Right forelimb (tissue), 1 donor: ENCODE measurements at regions not wholly inside any gene's neighbourhood (a gene's known extent, or its start where the extent isn't known, plus 50 kb on each side); places are given as distances from the start of the nearest gene placed in this dataset.
"Not testable (repeated sequence)": the region's sequence is repeated elsewhere in the genome, so short reads cannot be mapped to it uniquely, and the experiment has no call there.

ENCODE experiments used
- DNase-seq: peaks from one replicate; pipeline ENCODE4 v3.0.0-alpha.2; 2018

GRCh38 chr21:21860888-21861287 is 862.7 kb downstream of the NCAM2 start:
- DNase-seq = no peak

DNA sequence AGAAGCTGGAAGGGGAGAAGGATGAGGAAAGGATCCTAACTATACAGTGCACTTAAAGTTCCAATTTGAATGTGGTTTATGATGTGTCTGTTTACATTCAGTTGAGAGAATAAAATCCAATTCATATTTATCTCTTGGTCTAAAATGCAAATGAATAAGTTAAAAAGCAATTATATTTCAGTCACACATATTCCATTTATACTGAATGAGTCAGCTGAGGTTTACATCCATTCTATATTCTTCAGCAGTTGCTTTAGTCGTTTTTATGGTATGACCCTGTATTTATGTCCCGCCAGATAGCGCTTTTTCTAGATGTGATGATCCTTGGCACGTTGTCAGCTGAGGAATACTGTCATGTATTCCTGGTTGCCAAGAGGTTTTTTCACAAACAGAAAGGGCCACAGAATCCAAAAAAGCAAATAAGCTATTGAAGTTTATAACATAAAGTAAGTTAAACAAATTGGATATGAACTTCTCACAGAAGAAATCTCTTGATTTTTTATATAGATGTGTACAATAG is 866.2 kb downstream of the NCAM2 start:
- no peak for DNase-seq

DNA sequence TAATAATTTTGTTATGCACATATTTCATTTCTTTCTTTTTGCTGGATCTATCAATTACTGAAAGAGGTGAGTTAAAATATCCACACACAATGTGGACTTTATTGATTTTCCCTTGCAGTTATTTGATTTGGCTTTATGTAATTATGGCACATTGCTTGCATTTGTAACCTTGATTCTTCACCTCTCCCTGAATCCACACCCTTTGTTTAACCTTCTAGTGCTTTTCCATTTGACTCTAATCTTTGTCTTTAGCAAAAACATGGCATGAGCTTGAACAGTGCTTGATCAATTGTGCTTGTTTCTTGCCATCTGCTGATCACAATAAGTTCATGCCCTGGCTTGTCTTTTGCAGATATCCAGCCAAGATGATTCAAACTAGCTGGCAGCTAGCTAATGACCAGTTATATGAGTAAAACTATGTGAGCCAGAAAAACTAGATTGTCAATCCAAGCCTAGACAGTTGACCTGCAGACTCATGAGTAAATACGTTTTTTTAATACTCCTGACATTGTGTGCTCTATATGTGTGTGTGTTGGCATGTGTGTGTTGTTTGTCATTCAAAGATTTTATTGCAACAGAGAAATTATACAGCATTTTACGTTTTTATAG is 899.2 kb downstream of the NCAM2 start:
- no peak for DNase-seq

DNA sequence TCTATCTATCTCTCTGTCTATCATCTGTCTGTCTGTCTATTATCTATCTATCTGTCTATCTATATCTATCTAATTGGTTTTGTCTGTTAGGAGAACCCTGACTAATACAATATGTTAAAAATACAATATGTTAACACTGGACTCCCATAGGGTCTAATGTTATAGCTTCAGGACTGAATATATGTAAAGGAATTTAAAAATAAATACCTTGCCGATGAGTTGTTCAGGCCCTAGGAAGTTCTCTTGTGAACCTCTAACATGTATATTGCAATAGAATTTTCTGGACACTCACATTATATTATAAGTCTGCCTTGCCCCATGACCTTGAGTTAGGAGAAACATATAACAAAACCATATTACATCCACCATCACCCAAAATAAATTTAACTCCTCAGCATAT is 900.6 kb downstream of the NCAM2 start:
- DNase-seq = no peak

- not testable (repeated sequence) for DNase-seq
Observed at GRCh38 chr21:21902416-21902815, 904.2 kb downstream of the NCAM2 start.

DNA sequence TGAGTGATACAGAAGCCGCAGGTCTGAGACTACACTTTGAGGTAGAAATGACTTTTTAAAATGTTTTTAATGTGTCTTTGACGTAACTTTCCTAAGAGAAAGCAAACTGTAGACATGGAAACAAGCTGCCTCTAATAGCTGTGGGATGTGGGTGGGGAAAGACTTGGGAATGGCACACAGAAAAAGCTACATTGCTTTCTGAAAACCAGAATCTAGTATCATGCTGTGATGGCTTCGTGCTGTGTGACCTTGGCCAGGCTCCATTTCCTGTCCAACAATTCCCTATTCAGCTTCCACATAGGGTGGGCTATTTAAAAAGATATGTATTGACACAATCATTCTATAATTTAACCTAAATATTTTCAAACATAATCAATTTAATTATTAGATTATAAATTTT is 909.1 kb downstream of the NCAM2 start:
- no peak for DNase-seq

DNA sequence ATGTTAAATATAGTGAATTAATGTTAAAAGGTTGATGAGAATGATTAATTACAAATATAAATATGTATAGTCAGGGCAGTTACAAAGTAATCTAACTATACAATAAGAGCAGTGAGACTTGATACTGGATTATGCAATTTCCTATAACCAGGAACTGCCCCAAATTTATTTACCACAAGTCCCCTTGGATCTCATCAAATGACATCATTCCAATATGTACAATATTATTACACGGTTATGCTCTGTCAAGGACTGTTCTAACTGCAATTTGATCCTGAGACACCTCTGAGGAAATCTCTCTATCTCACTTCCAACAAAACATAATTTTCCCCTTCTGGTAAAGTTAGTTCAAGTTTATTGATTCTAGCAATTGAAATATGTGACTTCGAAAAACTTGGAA is 917.6 kb downstream of the NCAM2 start:
- no peak for DNase-seq

DNA sequence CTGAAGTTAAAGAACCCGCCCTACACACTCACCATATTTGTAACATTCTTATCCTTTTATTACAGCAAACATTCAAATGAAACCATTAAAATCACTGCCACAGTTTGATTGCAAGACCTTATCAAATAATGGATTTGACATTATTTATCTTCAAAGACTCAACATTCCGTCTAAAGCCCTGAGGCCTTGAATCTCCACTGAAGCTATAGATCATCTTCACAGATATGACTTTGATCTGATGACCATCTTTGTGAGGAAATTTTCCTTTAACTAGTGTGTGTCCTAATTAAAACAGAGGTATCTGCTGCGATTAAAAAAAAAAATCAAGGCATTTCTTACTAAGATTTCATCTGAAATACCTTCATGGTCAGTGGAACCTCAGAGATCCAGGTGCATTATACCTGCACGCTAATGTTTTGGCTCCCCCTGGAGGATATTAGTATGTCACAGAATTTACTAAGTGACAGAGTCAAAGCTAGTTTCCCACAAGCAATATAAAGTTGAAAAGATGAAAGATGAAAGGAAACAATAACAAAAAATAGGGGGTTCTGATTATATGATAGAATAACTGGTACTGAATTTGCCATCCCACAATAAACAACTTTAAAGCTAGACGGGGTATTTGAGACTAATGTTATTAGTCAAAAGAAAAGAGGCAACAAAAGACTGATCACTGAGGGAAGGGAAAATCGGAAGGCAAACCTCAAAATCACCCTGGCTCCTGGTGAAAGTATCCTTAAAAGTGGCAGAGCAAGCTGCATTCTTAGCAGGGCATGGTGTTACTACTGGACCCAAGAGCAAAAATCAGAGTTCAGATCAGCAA is 923.4 kb downstream of the NCAM2 start:
- no peak for DNase-seq

DNA sequence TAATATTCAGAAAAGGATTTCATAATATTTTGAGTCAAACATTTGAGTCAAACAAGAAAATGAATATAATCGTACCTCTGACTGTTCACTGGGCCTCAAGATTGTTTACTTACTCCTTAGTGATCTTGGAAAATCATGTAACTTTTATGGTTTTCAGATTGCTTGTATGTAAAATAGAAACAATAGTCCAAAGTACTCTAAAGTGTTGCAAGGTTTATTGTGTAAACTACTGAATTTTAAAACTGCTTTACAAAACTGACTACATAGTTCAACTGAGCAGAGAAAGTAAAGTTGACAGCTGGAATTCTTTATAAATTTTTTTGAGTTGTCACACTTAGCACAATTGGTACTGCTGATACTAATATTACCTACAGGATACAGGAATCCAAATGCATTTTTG is 931.0 kb downstream of the NCAM2 start:
- DNase-seq = no peak

GRCh38 chr21:21929789-21930188 is 931.6 kb downstream of the NCAM2 start:
- no peak for DNase-seq

DNA sequence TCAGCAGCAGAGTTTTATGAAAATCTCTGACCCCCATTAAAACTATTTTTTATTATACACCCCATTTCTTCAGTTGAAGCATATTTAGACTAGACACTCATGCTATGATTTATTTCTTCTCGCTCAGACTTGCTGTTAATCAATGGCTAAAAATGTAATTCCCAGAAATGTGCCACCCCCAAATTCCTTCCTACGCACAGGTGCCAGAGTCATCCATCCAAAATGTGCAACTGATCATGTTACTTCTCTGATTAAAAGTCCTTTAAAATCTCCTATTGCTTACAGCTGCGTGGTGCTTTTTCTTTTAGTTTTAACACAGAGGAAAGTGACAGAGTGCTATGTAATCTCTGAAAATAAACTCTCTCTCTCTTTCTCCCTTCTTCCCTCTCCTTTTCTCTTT is 954.4 kb downstream of the NCAM2 start:
- no peak for DNase-seq

DNA sequence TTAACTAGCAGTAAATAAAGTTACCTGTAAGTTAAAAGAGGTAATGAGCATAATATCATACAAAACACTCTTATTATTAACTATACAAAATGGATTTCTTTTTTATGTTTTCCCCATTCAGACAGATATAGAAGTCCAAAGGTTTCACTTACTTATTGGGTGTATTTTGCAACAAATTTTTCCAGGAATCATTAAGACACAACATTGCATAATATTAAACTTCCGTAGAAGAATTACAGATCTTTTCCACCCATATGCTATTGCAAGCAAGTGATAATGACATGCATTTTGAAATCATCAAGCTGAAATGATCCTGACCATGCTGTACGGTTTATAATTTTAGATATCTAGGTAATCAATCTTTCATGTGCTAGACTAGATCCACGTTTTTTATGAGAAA is 957.0 kb downstream of the NCAM2 start:
- no peak for DNase-seq

DNA sequence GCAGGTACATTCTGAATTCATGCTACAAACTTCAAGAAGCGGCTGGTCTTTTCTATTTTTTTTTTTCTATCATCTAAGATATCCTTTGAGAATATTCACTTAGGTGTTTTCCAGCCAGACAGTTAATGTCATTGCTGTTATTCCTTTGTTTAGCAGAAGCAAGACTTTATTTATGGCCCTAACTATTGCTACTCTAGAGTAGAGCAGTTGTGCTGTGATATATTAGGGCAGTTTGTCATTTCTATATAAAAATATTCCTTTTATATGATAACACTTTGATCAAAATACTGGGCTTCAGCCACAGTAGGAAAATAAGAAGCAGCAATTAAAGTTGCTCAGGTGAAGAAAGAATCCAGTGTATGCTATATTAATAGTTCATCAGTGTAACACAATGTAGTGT is 959.3 kb downstream of the NCAM2 start:
- DNase-seq = no peak

DNA sequence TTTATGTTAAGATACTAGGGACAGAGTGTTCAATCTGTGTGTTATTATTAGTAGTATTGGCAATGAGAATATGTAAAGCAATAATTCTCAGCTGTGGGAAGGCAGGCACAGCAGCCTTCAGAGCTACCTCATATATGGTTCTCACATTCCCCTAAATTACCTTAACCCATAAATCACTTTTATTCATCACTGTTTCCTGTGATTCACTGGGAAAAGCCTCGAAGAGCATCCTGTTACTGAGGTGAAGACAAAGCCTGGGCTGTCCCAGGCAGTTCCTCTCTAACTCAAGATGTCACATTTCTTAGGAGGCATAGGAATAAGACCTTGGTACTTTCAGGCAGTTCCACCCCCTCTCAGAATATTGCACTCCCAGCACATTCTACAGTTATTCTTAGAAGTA is 965.7 kb downstream of the NCAM2 start:
- DNase-seq = no peak

DNA sequence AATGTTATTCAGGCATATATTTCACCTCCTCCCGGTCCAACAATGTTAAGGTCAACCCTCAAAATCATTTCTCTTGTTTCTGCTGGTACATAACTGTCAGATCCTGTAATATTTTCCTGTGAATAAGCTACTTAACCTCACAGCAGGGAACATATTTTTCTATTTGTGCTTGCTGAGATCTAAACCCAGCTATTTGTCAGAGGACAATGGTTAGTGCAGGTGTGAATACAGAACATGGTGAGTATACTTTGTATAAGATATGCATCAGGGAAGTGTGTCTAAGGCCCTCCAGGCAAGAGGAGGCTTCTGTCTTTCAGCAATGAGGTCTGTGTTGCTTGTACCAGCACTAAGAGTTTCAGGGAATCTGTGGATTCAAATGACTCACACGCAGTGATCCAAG is 970.6 kb downstream of the NCAM2 start:
- no peak for DNase-seq

- DNase-seq = no peak
Observed at GRCh38 chr21:21969211-21969610, 971.0 kb downstream of the NCAM2 start.

GRCh38 chr21:21971384-21971783 is 973.2 kb downstream of the NCAM2 start:
- DNase-seq = peak; percentile 42

DNA sequence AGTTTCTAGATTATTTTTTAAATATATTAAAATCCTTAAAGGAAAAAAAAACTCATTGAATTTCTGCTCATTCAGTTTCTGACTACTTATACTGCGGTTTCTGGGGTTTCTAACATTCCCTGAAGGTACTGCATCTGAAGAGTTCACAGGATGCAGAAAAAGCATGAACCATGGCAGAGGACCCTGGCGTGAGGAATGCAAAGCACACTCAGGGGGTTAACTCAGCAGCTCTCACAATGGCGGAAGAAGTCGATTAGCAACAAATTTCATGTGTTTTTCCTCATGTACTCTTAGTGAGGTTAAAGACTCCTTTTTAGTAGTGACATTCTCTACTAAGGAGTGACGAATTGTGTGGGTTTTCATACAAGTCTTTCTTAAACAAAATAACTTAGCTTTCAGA is 975.6 kb downstream of the NCAM2 start:
- no peak for DNase-seq

GRCh38 chr21:21996891-21997290 is 998.7 kb downstream of the NCAM2 start:
- DNase-seq = no peak

GRCh38 chr21:21997390-21998333 is 999.5 kb downstream of the NCAM2 start:
- DNase-seq = no peak

DNA sequence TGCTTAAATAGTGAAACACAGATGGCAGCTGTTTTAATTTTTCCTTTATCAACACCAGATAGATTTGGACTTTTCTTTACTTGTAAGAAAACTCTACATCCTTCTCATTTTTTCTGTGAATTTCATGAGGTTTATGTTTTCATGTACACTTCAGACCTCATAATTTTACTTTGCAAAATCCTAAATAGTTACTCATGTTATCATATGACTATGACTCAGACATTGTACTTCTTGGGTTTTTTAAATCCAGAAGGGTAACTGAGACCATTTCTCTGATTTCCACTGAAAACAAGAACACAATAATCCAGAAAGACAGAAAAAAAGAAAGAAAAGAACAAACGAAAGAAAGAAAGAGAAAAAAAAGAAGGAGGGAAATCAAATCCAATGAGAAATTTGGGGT is 1021.6 kb downstream of the NCAM2 start:
- DNase-seq = no peak

GRCh38 chr21:22020221-22020620 is 1022.0 kb downstream of the NCAM2 start:
- no peak for DNase-seq

GRCh38 chr21:22023896-22024295 is 1025.7 kb downstream of the NCAM2 start:
- not testable (repeated sequence) for DNase-seq
